ENCODE measurements at regions not wholly inside any gene's neighbourhood (a gene's known extent, or its start where the extent isn't known, plus 50 kb on each side); places are given as distances from the start of the nearest gene placed in this dataset.

- Histone ChIP-seq H3K36me3 (ENCODE audit: control insufficient read depth, insufficient read depth, low read length) (no peaks in the 10 kb centered on the region), H3K9me3 (ENCODE audit: control insufficient read depth, insufficient read depth, low read depth, low read length) (no peaks in the 10 kb centered on the region), H3K27me3 (ENCODE audit: control insufficient read depth, insufficient read depth, low read length) (no peaks in the 10 kb centered on the region), H3K79me2 (ENCODE audit: control insufficient read depth, insufficient read depth, low read length) (no peaks in the 10 kb centered on the region), H3K9ac (ENCODE audit: insufficient read depth, low read length) (no peak overlapping the region), H4K20me1 (ENCODE audit: control insufficient read depth, extremely low read depth, insufficient read depth, low read length) (no peaks in the 10 kb centered on the region), H3K4me2 (ENCODE audit: extremely low read depth, insufficient read depth, low read length) (no peak overlapping the region), H3K4me1 (ENCODE audit: control insufficient read depth, extremely low read depth, insufficient read depth, low read length) (no peaks in the 10 kb centered on the region), H3K27ac (ENCODE audit: insufficient read depth, low read length) (no peak overlapping the region), H2AFZ (ENCODE audit: low read length) (no peak overlapping the region), H3K4me3 (replicated peaks in 1 of 4; ENCODE audit: control extremely low read depth in 1 of 4, insufficient read depth in 1 of 4, low read depth in 3 of 4, low read length in 4 of 4) (no peak overlapping the region)
- TF ChIP-seq EZH2 (IDR thresholded peaks at IDR 0.05; ENCODE audit: low read length, missing control alignments) (no peak), CTCF (conservative IDR thresholded peaks at IDR 0.05 in 1 of 2, IDR thresholded peaks at IDR 0.05 in 1 of 2; ENCODE audit: low read depth in 1 of 2, low read length in 2 of 2) (no peak)
- no peak for DNase-seq (ENCODE audit: low read depth in 2 of 2)
Measured at GRCh38 chr18:78666666-78667335, 312.8 kb upstream of the SALL3 start.

- Histone ChIP-seq H3K79me2 (ENCODE audit: control insufficient read depth, insufficient read depth, low read length) (no peaks in the 10 kb centered on the region), H3K4me2 (ENCODE audit: extremely low read depth, insufficient read depth, low read length) (no peak overlapping the region), H3K9me3 (ENCODE audit: control insufficient read depth, insufficient read depth, low read depth, low read length) (no peaks in the 10 kb centered on the region), H2AFZ (ENCODE audit: low read length) (no peak overlapping the region), H3K36me3 (ENCODE audit: control insufficient read depth, insufficient read depth, low read length) (no peaks in the 10 kb centered on the region), H3K9ac (ENCODE audit: insufficient read depth, low read length) (no peak overlapping the region), H3K4me1 (ENCODE audit: control insufficient read depth, extremely low read depth, insufficient read depth, low read length) (no peaks in the 10 kb centered on the region), H3K27me3 (ENCODE audit: control insufficient read depth, insufficient read depth, low read length) (no peaks in the 10 kb centered on the region), H3K27ac (ENCODE audit: insufficient read depth, low read length) (no peak overlapping the region), H3K4me3 (replicated peaks in 1 of 4; ENCODE audit: control extremely low read depth in 1 of 4, insufficient read depth in 1 of 4, low read depth in 3 of 4, low read length in 4 of 4) (no peak overlapping the region), H4K20me1 (ENCODE audit: control insufficient read depth, extremely low read depth, insufficient read depth, low read length) (no peaks in the 10 kb centered on the region)
- no peak for DNase-seq (ENCODE audit: low read depth in 2 of 2)
- TF ChIP-seq EZH2 (IDR thresholded peaks at IDR 0.05; ENCODE audit: low read length, missing control alignments) (no peak), CTCF (conservative IDR thresholded peaks at IDR 0.05 in 1 of 2, IDR thresholded peaks at IDR 0.05 in 1 of 2; ENCODE audit: low read depth in 1 of 2, low read length in 2 of 2) (no peak)
Measured at GRCh38 chr18:78670778-78671391, 308.7 kb upstream of the SALL3 start.

GRCh38 chr18:78671551-78671950 is 308.1 kb upstream of the SALL3 start:
- no peaks in the 10 kb centered on the region for H3K9me3 ChIP-seq (ENCODE audit: control insufficient read depth, insufficient read depth, low read depth, low read length)
- no peaks in the 10 kb centered on the region for H3K27me3 ChIP-seq (ENCODE audit: control insufficient read depth, insufficient read depth, low read length)
- H3K9ac ChIP-seq (ENCODE audit: insufficient read depth, low read length), result no peak overlapping the region
- H3K4me2 ChIP-seq (ENCODE audit: extremely low read depth, insufficient read depth, low read length), result no peak overlapping the region
- H3K79me2 ChIP-seq (ENCODE audit: control insufficient read depth, insufficient read depth, low read length), result no peaks in the 10 kb centered on the region
- DNase-seq (ENCODE audit: low read depth in 2 of 2), result no peak
- H3K4me3 ChIP-seq (replicated peaks in 1 of 4; ENCODE audit: control extremely low read depth in 1 of 4, insufficient read depth in 1 of 4, low read depth in 3 of 4, low read length in 4 of 4), result no peak overlapping the region
- no peaks in the 10 kb centered on the region for H3K36me3 ChIP-seq (ENCODE audit: control insufficient read depth, insufficient read depth, low read length)
- no peak overlapping the region for H2AFZ ChIP-seq (ENCODE audit: low read length)
- no peak overlapping the region for H3K27ac ChIP-seq (ENCODE audit: insufficient read depth, low read length)
- no peaks in the 10 kb centered on the region for H4K20me1 ChIP-seq (ENCODE audit: control insufficient read depth, extremely low read depth, insufficient read depth, low read length)
- no peak for TF ChIP-seq CTCF (conservative IDR thresholded peaks at IDR 0.05 in 1 of 2, IDR thresholded peaks at IDR 0.05 in 1 of 2; ENCODE audit: low read depth in 1 of 2, low read length in 2 of 2)
- H3K4me1 ChIP-seq (ENCODE audit: control insufficient read depth, extremely low read depth, insufficient read depth, low read length), result no peaks in the 10 kb centered on the region

All from fibroblast of lung (primary cell).